ENCODE measurements at regions not wholly inside any gene's neighbourhood (a gene's known extent, or its start where the extent isn't known, plus 50 kb on each side); places are given as distances from the start of the nearest gene placed in this dataset.

GRCh38 chr1:221829327-221830015, 87.6 kb upstream of the DUSP10 start:
- no peak for DNase-seq

GRCh38 chr1:221827307-221827642, 85.4 kb upstream of the DUSP10 start:
- DNase-seq = no peak

GRCh38 chr1:221824909-221825308, 83.0 kb upstream of the DUSP10 start:
- no peak for DNase-seq

- DNase-seq = no peak
These were observed 82.1 kb upstream of the DUSP10 start for GRCh38 chr1:221824025-221824424.

- no peak for DNase-seq
These were observed 81.7 kb upstream of the DUSP10 start for GRCh38 chr1:221823561-221823960.

- no peak for DNase-seq
These were observed 81.3 kb upstream of the DUSP10 start for GRCh38 chr1:221823149-221823548.

GRCh38 chr1:221822591-221822990, 80.7 kb upstream of the DUSP10 start:
- no peak for DNase-seq

GRCh38 chr1:221816899-221817298, 75.0 kb upstream of the DUSP10 start:
- no peak for DNase-seq

- no peak for DNase-seq
These were observed 73.8 kb upstream of the DUSP10 start for GRCh38 chr1:221815660-221816059.

GRCh38 chr1:221813887-221814286, 72.0 kb upstream of the DUSP10 start:
- no peak for DNase-seq

GRCh38 chr1:221812905-221813597, 71.2 kb upstream of the DUSP10 start:
- DNase-seq = no peak

GRCh38 chr1:221812088-221812752, 70.3 kb upstream of the DUSP10 start:
- no peak for DNase-seq

- DNase-seq = no peak
These were observed 68.5 kb upstream of the DUSP10 start for GRCh38 chr1:221810406-221810805.

GRCh38 chr1:221809091-221810029, 67.5 kb upstream of the DUSP10 start:
- DNase-seq = no peak

GRCh38 chr1:221806984-221807383, 65.1 kb upstream of the DUSP10 start:
- DNase-seq = no peak

- no peak for DNase-seq
These were observed 64.3 kb upstream of the DUSP10 start for GRCh38 chr1:221806236-221806635.

GRCh38 chr1:221805121-221805520, 63.2 kb upstream of the DUSP10 start:
- no peak for DNase-seq

GRCh38 chr1:221804303-221804702, 62.4 kb upstream of the DUSP10 start:
- DNase-seq = no peak

GRCh38 chr1:221801773-221802516, 60.1 kb upstream of the DUSP10 start:
- DNase-seq = no peak

- DNase-seq = no peak
These were observed 59.4 kb upstream of the DUSP10 start for GRCh38 chr1:221801251-221801661.

GRCh38 chr1:221800831-221801230, 58.9 kb upstream of the DUSP10 start:
- no peak for DNase-seq

- DNase-seq = no peak
These were observed 55.6 kb upstream of the DUSP10 start for GRCh38 chr1:221797506-221797905.

All from SHP77 treated with DMSO at 0.1 percent for 48 hours (cell line).